H1 (cell line): ENCODE measurements at regions not wholly inside any gene's neighbourhood (a gene's known extent, or its start where the extent isn't known, plus 50 kb on each side); places are given as distances from the start of the nearest gene placed in this dataset.

ENCODE experiments used
- CTCF ChIA-PET: fragments of 300-600 bp; sonication (Branson Sonifier 250); formaldehyde crosslinking; loops from one replicate; lab custom pipeline; 2021; ENCODE audit not compliant: partially characterized antibody; lab: Charles Lee
- POLR2A ChIA-PET: fragments of 300-600 bp; sonication (Branson Sonifier 250); formaldehyde crosslinking; loops from one replicate; lab custom pipeline; 2021; ENCODE audit warnings: inconsistent platforms; ENCODE audit not compliant: partially characterized antibody; lab: Charles Lee
- DNase-seq, 2 experiments: peaks; one replicate each; pipeline versions ENCODE4 v3.0.0 to v3.0.0-alpha.2; 2010 to 2022; ENCODE audit warnings: low spot score in 2 of 2, low read depth in 1 of 2, mixed read lengths in 1 of 2
- FAIRE-seq: peaks from 2 replicates; lab custom pipeline; 2011; peaks lifted over from hg19 to GRCh38; lab: Jason Lieb, UNC
- H2AFZ ChIP-seq: 2 replicates; pipeline ENCODE4 v1.8.1; 2012; ENCODE audit warnings: low read length, inconsistent platforms
- H2AK5ac ChIP-seq: 2 replicates; pipeline ENCODE4 v1.6.1; 2013; ENCODE audit warnings: low read depth, low read length
- H2BK120ac ChIP-seq: replicated peaks from 2 replicates; pipeline ENCODE3; 2013; ENCODE audit warnings: low read depth, low read length, inconsistent platforms
- H2BK12ac ChIP-seq: 2 replicates; pipeline ENCODE4 v1.6.1; 2013; ENCODE audit warnings: low read depth, low read length
- H2BK15ac ChIP-seq: 2 replicates; pipeline ENCODE4 v1.6.1; 2013; ENCODE audit warnings: low read length
- H2BK20ac ChIP-seq: 2 replicates; pipeline ENCODE4 v1.6.1; 2013; ENCODE audit warnings: low read length
- H2BK5ac ChIP-seq: 2 replicates; pipeline ENCODE4 v1.6.1; 2013; ENCODE audit warnings: low read depth, low read length
- H3K14ac ChIP-seq: 2 replicates; pipeline ENCODE4 v1.6.1; 2013; ENCODE audit warnings: inconsistent platforms; ENCODE audit not compliant: insufficient read length
- H3K18ac ChIP-seq: 2 replicates; pipeline ENCODE4 v1.6.1; 2013; ENCODE audit warnings: low read length; ENCODE audit errors: extremely low read depth
- H3K23ac ChIP-seq: 2 replicates; pipeline ENCODE4 v1.6.1; 2013; ENCODE audit warnings: inconsistent platforms; ENCODE audit not compliant: insufficient read length
- H3K23me2 ChIP-seq: 2 replicates; pipeline ENCODE4 v1.6.1; 2013; ENCODE audit warnings: low read depth, low read length
- H3K27ac ChIP-seq: 2 replicates; pipeline ENCODE4 v1.6.1; 2011; ENCODE audit warnings: low read depth, low read length, inconsistent platforms
- H3K27me3 ChIP-seq, 4 experiments: replicated peaks in 1 of 4; 1 replicate in 1 of 4; 2 replicates in 3 of 4; pipeline versions ENCODE4 v1.6.1 to v1.8.1; 2011 to 2013; ENCODE audit warnings: low read length in 3 of 4, mild to moderate bottlenecking in 3 of 4, inconsistent platforms in 2 of 4, mixed read lengths in 2 of 4, moderate library complexity in 1 of 4; ENCODE audit not compliant: control insufficient read depth in 3 of 4, insufficient read depth in 3 of 4; ENCODE audit errors: extremely low read depth in 1 of 4
- H3K36me3 ChIP-seq, 4 experiments: 2 replicates each; pipeline versions ENCODE4 v1.6.1 to v1.8.1; 2011 to 2013; ENCODE audit warnings: mild to moderate bottlenecking in 4 of 4, low read length in 3 of 4, moderate library complexity in 2 of 4, control low read depth in 1 of 4, inconsistent platforms in 1 of 4; ENCODE audit not compliant: insufficient read depth in 4 of 4, control insufficient read depth in 2 of 4
- H3K4ac ChIP-seq: replicated peaks from 2 replicates; pipeline ENCODE3; 2013; ENCODE audit warnings: low read length, low read depth, mixed read lengths, inconsistent platforms; ENCODE audit not compliant: insufficient read length
- H3K4me1 ChIP-seq, 4 experiments: replicated peaks in 1 of 4; 1 replicate in 1 of 4; 2 replicates in 3 of 4; pipeline versions ENCODE4 v1.6.1 to v1.8.1; 2011 to 2013; ENCODE audit warnings: low read length in 3 of 4, inconsistent platforms in 2 of 4, mixed read lengths in 1 of 4; ENCODE audit not compliant: insufficient read depth in 4 of 4, control insufficient read depth in 3 of 4
- H3K4me2 ChIP-seq, 2 experiments: 2 replicates each; pipeline versions ENCODE4 v1.6.1 to v1.8.1; 2011 to 2013; ENCODE audit warnings: low read depth in 2 of 2, low read length in 2 of 2, control low read depth in 1 of 2, inconsistent platforms in 1 of 2, mild to moderate bottlenecking in 1 of 2; ENCODE audit not compliant: insufficient read depth in 1 of 2
- H3K4me3 ChIP-seq, 4 experiments: fragments of 200-600, 300-600 bp in 1 of 4; sonication (generic), shearing (Covaris generic), sonication (Bioruptor Twin) in 1 of 4; 2 replicates each; pipeline versions ENCODE4 v1.5.1 to v1.8.1; 2011 to 2016; ENCODE audit warnings: low read length in 4 of 4, low read depth in 3 of 4, control low read depth in 2 of 4, inconsistent platforms in 2 of 4, mild to moderate bottlenecking in 2 of 4, mixed read lengths in 1 of 4, moderate library complexity in 1 of 4; ENCODE audit not compliant: insufficient read depth in 2 of 4; ENCODE audit errors: extremely low read depth in 1 of 4
- H3K56ac ChIP-seq: replicated peaks from 2 replicates; pipeline ENCODE3; 2013; ENCODE audit warnings: low read depth, mild to moderate bottlenecking, mixed read lengths, low read length, inconsistent platforms; ENCODE audit not compliant: insufficient read length
- H3K79me1 ChIP-seq: 2 replicates; pipeline ENCODE4 v1.6.1; 2013; ENCODE audit warnings: low read depth, low read length, control low read depth
- H3K79me2 ChIP-seq, 2 experiments: 2 replicates each; pipeline versions ENCODE4 v1.6.1 to v1.8.1; 2012 to 2013; ENCODE audit warnings: low read length in 2 of 2, mild to moderate bottlenecking in 2 of 2, inconsistent platforms in 1 of 2; ENCODE audit not compliant: insufficient read depth in 2 of 2, control insufficient read depth in 1 of 2
- H3K9ac ChIP-seq, 4 experiments: replicated peaks in 1 of 4; 1 replicate in 1 of 4; 2 replicates in 3 of 4; pipeline versions ENCODE4 v1.6.1 to v1.8.1; 2011 to 2013; ENCODE audit warnings: low read depth in 3 of 4, low read length in 3 of 4, control low read depth in 2 of 4, mild to moderate bottlenecking in 2 of 4, moderate library complexity in 2 of 4, inconsistent platforms in 1 of 4; ENCODE audit errors: extremely low read depth in 1 of 4
- H3K9me3 ChIP-seq, 2 experiments: 2 replicates each; pipeline versions ENCODE4 v1.6.1 to v1.8.1; 2012 to 2013; ENCODE audit warnings: mild to moderate bottlenecking in 2 of 2, moderate library complexity in 2 of 2, control low read depth in 1 of 2, inconsistent platforms in 1 of 2, low read depth in 1 of 2, low read length in 1 of 2, mixed read lengths in 1 of 2; ENCODE audit not compliant: insufficient read depth in 2 of 2
- H4K20me1 ChIP-seq, 2 experiments: replicated peaks in 1 of 2; 2 replicates each; pipeline versions ENCODE3 to v1.8.1; 2011 to 2013; ENCODE audit warnings: inconsistent platforms in 2 of 2, low read length in 2 of 2, mild to moderate bottlenecking in 1 of 2; ENCODE audit not compliant: insufficient read depth in 2 of 2, control insufficient read depth in 1 of 2
- H4K5ac ChIP-seq: 2 replicates; pipeline ENCODE4 v1.6.1; 2013; ENCODE audit warnings: low read length, low read depth, mixed read lengths, inconsistent platforms; ENCODE audit not compliant: insufficient read length
- H4K8ac ChIP-seq: 2 replicates; pipeline ENCODE4 v1.8.0; 2013; ENCODE audit warnings: mild to moderate bottlenecking, moderate library complexity, low read length, inconsistent platforms; ENCODE audit not compliant: insufficient read depth; ENCODE audit errors: extremely low read depth
- H4K91ac ChIP-seq: replicated peaks from 2 replicates; pipeline ENCODE3; 2013; ENCODE audit warnings: low read length, mixed read lengths, inconsistent platforms; ENCODE audit not compliant: insufficient read length
- CBX8 ChIP-seq: fragments of 300-800, 300-1000 bp; sonication (generic); IDR thresholded peaks from 2 replicates; pipeline ENCODE4 v1.7.1; 2016; ENCODE audit warnings: low read depth, low read length, borderline replicate concordance
- GABPA ChIP-seq: IDR thresholded peaks from 2 replicates; pipeline ENCODE4 v1.6.1; 2011; ENCODE audit warnings: mild to moderate bottlenecking, low read length, moderate library complexity, borderline replicate concordance; ENCODE audit not compliant: insufficient read depth
- GTF2F1 ChIP-seq: IDR thresholded peaks from 2 replicates; pipeline ENCODE4 v1.6.1; 2012; ENCODE audit warnings: low read depth, low read length, improper control_type of control experiment, borderline replicate concordance
- KDM1A ChIP-seq: fragments of 200-600, 300-600 bp; sonication (generic); IDR thresholded peaks from 2 replicates; pipeline ENCODE4 v1.7.1; 2016; ENCODE audit warnings: mild to moderate bottlenecking, low read length, borderline replicate concordance
- KDM4A ChIP-seq: IDR thresholded peaks from one replicate; pipeline ENCODE4 v1.7.1; 2012; ENCODE audit warnings: low read depth, mild to moderate bottlenecking, moderate library complexity, low read length, inconsistent platforms; ENCODE audit not compliant: severe bottlenecking
- NRF1 ChIP-seq: IDR thresholded peaks from 2 replicates; pipeline ENCODE4 v1.6.1; 2011; ENCODE audit warnings: mild to moderate bottlenecking, low read depth, low read length, improper control_type of control experiment
- RNF2 ChIP-seq: fragments of 200-900, 300-1000 bp; sonication (generic); IDR thresholded peaks from 2 replicates; pipeline ENCODE4 v1.7.1; 2016; ENCODE audit warnings: borderline replicate concordance, low read depth, mild to moderate bottlenecking, antibody characterized with exemption, low read length; ENCODE audit not compliant: poor library complexity, severe bottlenecking; ENCODE audit errors: missing control alignments
- SIN3A ChIP-seq, 2 experiments: IDR thresholded peaks in 1 of 2; conservative IDR thresholded peaks in 1 of 2; 2 replicates each; pipeline ENCODE4 v1.6.1; 2011 to 2012; ENCODE audit warnings: low read length in 2 of 2, improper control_type of control experiment in 1 of 2, low read depth in 1 of 2, mild to moderate bottlenecking in 1 of 2
- SIRT6 ChIP-seq: IDR thresholded peaks from one replicate; pipeline ENCODE4 v1.7.1; 2012; ENCODE audit warnings: low read length, inconsistent platforms
- SIX5 ChIP-seq: IDR thresholded peaks from 2 replicates; pipeline ENCODE4 v1.6.1; 2011; ENCODE audit warnings: mild to moderate bottlenecking, low read depth, low read length
- SRF ChIP-seq: IDR thresholded peaks from 2 replicates; pipeline ENCODE4 v1.6.1; 2011; ENCODE audit warnings: mild to moderate bottlenecking, low read depth, low read length, moderate library complexity
- TAF7 ChIP-seq: optimal IDR thresholded peaks from 2 replicates; pipeline ENCODE3; 2011; ENCODE audit warnings: low read depth, mild to moderate bottlenecking, inconsistent platforms, low read length, moderate library complexity, borderline replicate concordance
- WGBS, 2 experiments: shearing (Covaris generic) in 1 of 2; methylation state at CpG; one replicate each; pipeline versions ENCODE4 v1.1.6 to v1.1.7; 2013 to 2015; ENCODE audit warnings: low lambda C conversion rate in 2 of 2, mixed read lengths in 2 of 2, inconsistent platforms in 1 of 2, low coverage in 1 of 2, missing lambda C conversion rate in 1 of 2; ENCODE audit not compliant: insufficient replicate concordance in 2 of 2, insufficient coverage in 1 of 2, insufficient read length in 1 of 2; ENCODE audit errors: extremely low coverage in 1 of 2, missing lambda C conversion rate in 1 of 2; 5-methylcytosine and 5-hydroxymethylcytosine counted together
- TF ChIP-seq, protein P1 (sequence below): IDR thresholded peaks from 2 replicates; pipeline ENCODE4 v1.6.1; 2011; ENCODE audit warnings: low read depth, mild to moderate bottlenecking, low read length; ENCODE audit not compliant: insufficient read depth

DNA sequence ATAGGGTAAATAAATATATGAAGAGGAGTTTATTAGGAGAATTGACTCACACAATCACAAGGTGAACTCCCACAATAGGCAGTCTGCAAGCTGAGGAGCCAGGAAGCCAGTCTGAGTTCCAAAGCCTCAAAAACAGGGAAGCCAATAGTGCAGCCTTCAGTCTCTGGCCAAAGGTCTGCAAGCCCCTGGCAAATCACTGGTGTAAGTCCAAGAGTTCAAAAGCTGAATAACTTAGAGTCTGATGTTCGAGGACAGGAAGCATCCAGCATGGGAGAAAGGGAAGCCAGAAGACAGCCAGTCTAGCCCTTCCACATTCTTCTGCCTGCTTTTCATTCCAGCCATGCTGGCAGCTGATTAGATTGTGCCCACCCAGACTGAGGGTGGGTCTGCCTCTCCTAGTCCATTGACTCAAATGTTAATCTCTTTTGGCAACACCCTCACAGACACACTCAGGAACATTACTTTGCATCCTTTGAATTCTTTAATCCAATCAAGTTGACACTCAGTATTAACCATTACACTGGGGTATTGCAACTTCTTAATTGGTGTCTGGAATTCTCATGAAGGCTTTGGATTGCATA, 736.5 kb upstream of the LMO3 start:
- Histone ChIP-seq H2BK20ac (no peak overlapping the region), H3K79me1 (no peaks in the 10 kb centered on the region), H3K36me3 (no peaks in the 10 kb centered on the region), H3K23ac (no peak overlapping the region), H2AK5ac (no peak overlapping the region), H2BK12ac (no peak overlapping the region), H3K27me3 (no peaks in the 10 kb centered on the region), H3K27ac (no peak overlapping the region), H4K20me1 (no peaks in the 10 kb centered on the region), H3K79me2 (no peaks in the 10 kb centered on the region), H3K4me3 (no peak overlapping the region), H3K4me2 (no peak overlapping the region), H2AFZ (0 out of 2 replicates have a peak overlapping the region, but pooled peaks have one; percentile 45), H4K8ac (no peak overlapping the region), H2BK5ac (no peak overlapping the region), H4K91ac (no peak overlapping the region), H3K9me3 (no peaks in the 10 kb centered on the region), H3K14ac (no peak overlapping the region), H3K4me1 (peaks cover 0 to 2% (median under 1%) of the 10 kb centered on the region in 4 experiments; a peak in 2 of 7 replicates), H3K23me2 (no peaks in the 10 kb centered on the region), H2BK15ac (no peak overlapping the region), H2BK120ac (no peak overlapping the region), H3K4ac (no peak overlapping the region), H3K56ac (no peak overlapping the region), H3K9ac (no peak overlapping the region), H4K5ac (no peak overlapping the region), H3K18ac (no peak overlapping the region)
- DNase-seq (no peak), FAIRE-seq (no peak)
- WGBS, 2 experiments: 100% methylated on average over 1 of the region's 1 CpG; no CpG with 5 or more reads in 1 of the 2 experiments
- ChIA-PET POLR2A (no interaction called here), CTCF (interaction anchor here (0.7 kb wide), 1 partner anchor 1232 kb away, joined by 3 read pairs; no protein-coding TSS in a partner anchor)
- no peak for TF ChIP-seq CBX8
- no peak for TF ChIP-seq GABPA
- TF ChIP-seq SRF: no peak
- TF ChIP-seq SIX5: no peak
- no peak for TF ChIP-seq TAF7
- TF ChIP-seq, protein P1, sequence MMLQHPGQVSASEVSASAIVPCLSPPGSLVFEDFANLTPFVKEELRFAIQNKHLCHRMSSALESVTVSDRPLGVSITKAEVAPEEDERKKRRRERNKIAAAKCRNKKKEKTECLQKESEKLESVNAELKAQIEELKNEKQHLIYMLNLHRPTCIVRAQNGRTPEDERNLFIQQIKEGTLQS: no peak
- TF ChIP-seq SIRT6: no peak
- no peak for TF ChIP-seq KDM1A
- TF ChIP-seq RNF2: no peak
- no peak for TF ChIP-seq SIN3A (conservative IDR thresholded peaks at IDR 0.05 in 1 of 2, IDR thresholded peaks at IDR 0.05 in 1 of 2; ENCODE audit: low read depth in 1 of 2, low read length in 2 of 2)
- TF ChIP-seq NRF1: no peak
- TF ChIP-seq KDM4A: no peak
- TF ChIP-seq GTF2F1: no peak
